H9 (cell line): ENCODE measurements at regions not wholly inside any gene's neighbourhood (a gene's known extent, or its start where the extent isn't known, plus 50 kb on each side); places are given as distances from the start of the nearest gene placed in this dataset.

Source experiments
- DNase-seq: peaks from one replicate; pipeline ENCODE4 v3.0.0-alpha.2; 2017
- H2AFZ ChIP-seq: one replicate; pipeline ENCODE4 v1.6.1; 2013; ENCODE audit warnings: mild to moderate bottlenecking, low read length, control low read depth, moderate library complexity
- H2AK5ac ChIP-seq: 2 replicates; pipeline ENCODE4 v1.6.1; 2013; ENCODE audit warnings: low read length, control low read depth, mixed read lengths; ENCODE audit not compliant: insufficient read length
- H2BK120ac ChIP-seq: one replicate; pipeline ENCODE4 v1.6.1; 2013; ENCODE audit warnings: low read depth, mild to moderate bottlenecking, low read length, control low read depth, inconsistent platforms; ENCODE audit not compliant: poor library complexity, severe bottlenecking
- H2BK12ac ChIP-seq: 2 replicates; pipeline ENCODE4 v1.6.1; 2013; ENCODE audit warnings: low read length, control low read depth, mixed read lengths, low read depth; ENCODE audit not compliant: insufficient read length
- H2BK15ac ChIP-seq: 2 replicates; pipeline ENCODE4 v1.6.1; 2013; ENCODE audit warnings: low read depth, low read length, control low read depth
- H2BK20ac ChIP-seq: one replicate; pipeline ENCODE4 v1.6.1; 2013; ENCODE audit warnings: low read depth, mild to moderate bottlenecking, low read length, control low read depth, inconsistent platforms; ENCODE audit not compliant: poor library complexity, severe bottlenecking
- H2BK5ac ChIP-seq: 2 replicates; pipeline ENCODE4 v1.6.1; 2013; ENCODE audit warnings: low read length, control low read depth, mixed read lengths; ENCODE audit not compliant: insufficient read length
- H3K14ac ChIP-seq: 2 replicates; pipeline ENCODE4 v1.6.1; 2013; ENCODE audit warnings: low read length, control low read depth; ENCODE audit not compliant: insufficient read depth
- H3K18ac ChIP-seq: 2 replicates; pipeline ENCODE4 v1.6.1; 2013; ENCODE audit warnings: low read depth, mild to moderate bottlenecking, mixed read lengths, low read length, control low read depth; ENCODE audit not compliant: insufficient read length
- H3K23ac ChIP-seq: 2 replicates; pipeline ENCODE4 v1.6.1; 2013; ENCODE audit warnings: low read length, control low read depth, mixed read lengths, low read depth; ENCODE audit not compliant: insufficient read length
- H3K23me2 ChIP-seq: 2 replicates; pipeline ENCODE4 v1.6.1; 2013; ENCODE audit warnings: low read depth, mild to moderate bottlenecking, mixed read lengths, low read length, control low read depth; ENCODE audit not compliant: insufficient read length, poor library complexity, severe bottlenecking
- H3K27ac ChIP-seq: 2 replicates; pipeline ENCODE4 v1.5.1; 2013; ENCODE audit warnings: low read length, control low read depth, mixed read lengths, low read depth; ENCODE audit not compliant: insufficient read length
- H3K27me3 ChIP-seq: 2 replicates; pipeline ENCODE4 v1.6.1; 2013; ENCODE audit warnings: low read length, control low read depth, inconsistent platforms; ENCODE audit not compliant: insufficient read depth
- H3K4ac ChIP-seq: 2 replicates; pipeline ENCODE4 v1.6.1; 2013; ENCODE audit warnings: low read depth, mild to moderate bottlenecking, control low read depth, inconsistent platforms, low read length, moderate library complexity
- H3K4me1 ChIP-seq: 2 replicates; pipeline ENCODE4 v1.6.1; 2013; ENCODE audit warnings: low read length, control low read depth, inconsistent platforms; ENCODE audit not compliant: insufficient read depth
- H3K4me2 ChIP-seq: 2 replicates; pipeline ENCODE4 v1.6.1; 2013; ENCODE audit warnings: low read length, control low read depth, mixed read lengths; ENCODE audit not compliant: insufficient read length, insufficient read depth
- H3K56ac ChIP-seq: 2 replicates; pipeline ENCODE4 v1.6.1; 2013; ENCODE audit warnings: low read depth, mild to moderate bottlenecking, mixed read lengths, low read length, control low read depth; ENCODE audit not compliant: insufficient read length
- H3K79me1 ChIP-seq: 2 replicates; pipeline ENCODE4 v1.6.1; 2013; ENCODE audit warnings: low read depth, mild to moderate bottlenecking, moderate library complexity, low read length, control low read depth, inconsistent platforms; ENCODE audit not compliant: insufficient read depth, poor library complexity, severe bottlenecking
- H3K79me2 ChIP-seq: 2 replicates; pipeline ENCODE4 v1.6.1; 2013; ENCODE audit warnings: low read length, control low read depth, inconsistent platforms; ENCODE audit not compliant: insufficient read depth
- H3K9ac ChIP-seq: 2 replicates; pipeline ENCODE4 v1.6.1; 2013; ENCODE audit warnings: low read length, control low read depth, mixed read lengths; ENCODE audit not compliant: insufficient read length; ENCODE audit errors: extremely low read depth
- H3K9me3 ChIP-seq: one replicate; pipeline ENCODE4 v1.6.1; 2013; ENCODE audit warnings: low read depth, low read length, inconsistent platforms; ENCODE audit not compliant: control insufficient read depth
- H3T11ph ChIP-seq: one replicate; pipeline ENCODE4 v1.6.1; 2013; ENCODE audit warnings: mild to moderate bottlenecking, low read length, control low read depth, inconsistent platforms
- H4K20me1 ChIP-seq: one replicate; pipeline ENCODE4 v1.6.1; 2013; ENCODE audit not compliant: control insufficient read depth, insufficient read length, insufficient read depth
- H4K5ac ChIP-seq: 2 replicates; pipeline ENCODE4 v1.6.1; 2013; ENCODE audit warnings: low read depth, mild to moderate bottlenecking, mixed read lengths, low read length, control low read depth; ENCODE audit not compliant: insufficient read length
- H4K8ac ChIP-seq: replicated peaks from 2 replicates; pipeline ENCODE4 v1.6.1; 2013; ENCODE audit warnings: low read length, control low read depth, mixed read lengths, low read depth; ENCODE audit not compliant: insufficient read length
- H4K91ac ChIP-seq: 2 replicates; pipeline ENCODE4 v1.6.1; 2013; ENCODE audit warnings: low read depth, mild to moderate bottlenecking, moderate library complexity, mixed read lengths, low read length, control low read depth; ENCODE audit not compliant: insufficient read length
- H3K27ac Mint-ChIP-seq, 3 experiments: 2 replicates in 2 of 3; 3 replicates in 1 of 3; pipeline ENCODE4 v1.8.0; 2020 to 2021; ENCODE audit warnings: mixed read lengths in 3 of 3, mild to moderate bottlenecking in 1 of 3, moderate library complexity in 1 of 3
- H3K27me3 Mint-ChIP-seq: 2 replicates; pipeline ENCODE4 v1.8.0; 2021; ENCODE audit warnings: low read depth, mild to moderate bottlenecking, moderate library complexity, mixed read lengths
- H3K36me3 Mint-ChIP-seq, 3 experiments: 2 replicates in 2 of 3; 3 replicates in 1 of 3; pipeline ENCODE4 v1.8.0; 2020 to 2021; ENCODE audit warnings: low read depth in 3 of 3, mixed read lengths in 3 of 3; ENCODE audit not compliant: insufficient read depth in 1 of 3
- H3K4me1 Mint-ChIP-seq, 2 experiments: 2 replicates each; pipeline ENCODE4 v1.8.0; 2020; ENCODE audit warnings: mixed read lengths in 2 of 2
- H3K4me3 Mint-ChIP-seq, 2 experiments: 2 replicates in 1 of 2; 3 replicates in 1 of 2; pipeline ENCODE4 v1.8.0; 2020 to 2021; ENCODE audit warnings: mild to moderate bottlenecking in 2 of 2, mixed read lengths in 2 of 2, moderate library complexity in 1 of 2
- H3K9me3 Mint-ChIP-seq, 2 experiments: 2 replicates in 1 of 2; 3 replicates in 1 of 2; pipeline ENCODE4 v1.8.0; 2020; ENCODE audit warnings: mild to moderate bottlenecking in 2 of 2, mixed read lengths in 2 of 2, moderate library complexity in 1 of 2
- WGBS: extraction: QIAGEN DNeasy Blood & Tissue Kit; methylation state at CpG from one replicate; pipeline ENCODE4 v1.1.7; 2013; ENCODE audit warnings: missing lambda C conversion rate, low lambda C conversion rate, mixed read lengths; ENCODE audit not compliant: insufficient read length; ENCODE audit errors: extremely low coverage; 5-methylcytosine and 5-hydroxymethylcytosine counted together
- TF ChIP-seq, protein P1 (sequence below): fragments of 200-600 bp; sonication (generic); conservative IDR thresholded peaks from 3 replicates; pipeline ENCODE4 v1.8.0; 2021; ENCODE audit warnings: antibody characterized with exemption, mild to moderate bottlenecking

DNA sequence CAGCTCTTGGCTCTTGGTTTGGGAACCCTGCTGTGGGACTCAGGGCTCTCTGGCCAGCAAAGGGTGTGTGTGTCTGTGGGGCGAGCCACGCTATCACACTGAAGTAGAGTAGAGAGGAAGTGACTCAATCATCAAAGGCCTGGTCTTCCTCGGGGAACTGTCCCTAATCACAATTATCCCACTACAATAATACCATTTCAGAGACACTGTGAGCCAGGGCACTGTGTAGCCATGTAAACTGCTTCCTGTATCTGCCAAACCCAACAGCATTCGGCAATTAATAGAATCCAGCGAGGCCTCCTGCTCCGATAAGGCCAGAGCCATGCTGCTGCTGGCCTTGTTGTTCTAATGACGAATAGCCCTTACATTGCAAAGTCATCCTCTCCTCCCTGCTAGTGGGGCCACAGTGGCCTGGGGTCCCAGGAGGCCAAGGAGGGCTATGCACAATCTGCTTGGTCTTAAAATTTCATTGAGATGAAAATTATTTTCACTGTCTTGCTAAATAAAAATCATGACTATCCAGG is 49.8 kb upstream of the LMO2 start:
- WGBS, result no CpG with 5 or more reads among the region's 7 CpGs
- Histone ChIP-seq H2BK15ac (no peak overlapping the region), H3T11ph (no peak overlapping the region), H2BK12ac (no peak overlapping the region), H3K56ac (no peak overlapping the region), H3K4me2 (no peak overlapping the region), H3K4ac (no peak overlapping the region), H4K91ac (no peak overlapping the region), H2AFZ (no peak overlapping the region), H3K27ac (no peak overlapping the region), H3K27me3 (no peaks in the 10 kb centered on the region), H3K79me2 (no peaks in the 10 kb centered on the region), H2BK5ac (no peak overlapping the region), H3K9me3 (no peaks in the 10 kb centered on the region), H2BK120ac (no peak overlapping the region), H4K20me1 (no peaks in the 10 kb centered on the region), H3K23ac (no peak overlapping the region), H4K8ac (no peak overlapping the region), H2BK20ac (no peak overlapping the region), H2AK5ac (no peak overlapping the region), H3K4me1 (no peaks in the 10 kb centered on the region), H3K18ac (no peak overlapping the region), H3K79me1 (no peaks in the 10 kb centered on the region), H4K5ac (no peak overlapping the region), H3K9ac (no peak overlapping the region), H3K14ac (no peak overlapping the region), H3K23me2 (no peaks in the 10 kb centered on the region)
- Mint-ChIP-seq H3K27me3 (no peaks in the 10 kb centered on the region), H3K4me1 (peaks cover 8 to 13% of the 10 kb centered on the region in 2 experiments), H3K36me3 (no peaks in the 10 kb centered on the region), H3K9me3 (no peaks in the 10 kb centered on the region), H3K27ac (peak overlapping the region in 1 of 3 experiments; percentile 87; a peak in 3 of 7 replicates), H3K4me3 (no peak overlapping the region)
- no peak for DNase-seq
- TF ChIP-seq, protein P1, sequence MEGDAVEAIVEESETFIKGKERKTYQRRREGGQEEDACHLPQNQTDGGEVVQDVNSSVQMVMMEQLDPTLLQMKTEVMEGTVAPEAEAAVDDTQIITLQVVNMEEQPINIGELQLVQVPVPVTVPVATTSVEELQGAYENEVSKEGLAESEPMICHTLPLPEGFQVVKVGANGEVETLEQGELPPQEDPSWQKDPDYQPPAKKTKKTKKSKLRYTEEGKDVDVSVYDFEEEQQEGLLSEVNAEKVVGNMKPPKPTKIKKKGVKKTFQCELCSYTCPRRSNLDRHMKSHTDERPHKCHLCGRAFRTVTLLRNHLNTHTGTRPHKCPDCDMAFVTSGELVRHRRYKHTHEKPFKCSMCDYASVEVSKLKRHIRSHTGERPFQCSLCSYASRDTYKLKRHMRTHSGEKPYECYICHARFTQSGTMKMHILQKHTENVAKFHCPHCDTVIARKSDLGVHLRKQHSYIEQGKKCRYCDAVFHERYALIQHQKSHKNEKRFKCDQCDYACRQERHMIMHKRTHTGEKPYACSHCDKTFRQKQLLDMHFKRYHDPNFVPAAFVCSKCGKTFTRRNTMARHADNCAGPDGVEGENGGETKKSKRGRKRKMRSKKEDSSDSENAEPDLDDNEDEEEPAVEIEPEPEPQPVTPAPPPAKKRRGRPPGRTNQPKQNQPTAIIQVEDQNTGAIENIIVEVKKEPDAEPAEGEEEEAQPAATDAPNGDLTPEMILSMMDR, result no peak
